HFF-Myc (cell line): ENCODE measurements at regions not wholly inside any gene's neighbourhood (a gene's known extent, or its start where the extent isn't known, plus 50 kb on each side); places are given as distances from the start of the nearest gene placed in this dataset.

Source experiments
- DNase-seq: peaks from one replicate; pipeline ENCODE4 v3.0.0-alpha.2; 2011; ENCODE audit warnings: low read depth; ENCODE audit errors: extremely low read depth
- H3K4me3 ChIP-seq: replicated peaks from 2 replicates; pipeline ENCODE4 v1.5.1; 2011; ENCODE audit warnings: low read depth, mild to moderate bottlenecking, control low read depth, low read length
- TF ChIP-seq, protein P1 (sequence below): IDR thresholded peaks from 2 replicates; pipeline ENCODE4 v1.5.1; 2012; ENCODE audit warnings: mild to moderate bottlenecking, low read depth, low read length, control low read depth; ENCODE audit errors: missing control alignments

DNA sequence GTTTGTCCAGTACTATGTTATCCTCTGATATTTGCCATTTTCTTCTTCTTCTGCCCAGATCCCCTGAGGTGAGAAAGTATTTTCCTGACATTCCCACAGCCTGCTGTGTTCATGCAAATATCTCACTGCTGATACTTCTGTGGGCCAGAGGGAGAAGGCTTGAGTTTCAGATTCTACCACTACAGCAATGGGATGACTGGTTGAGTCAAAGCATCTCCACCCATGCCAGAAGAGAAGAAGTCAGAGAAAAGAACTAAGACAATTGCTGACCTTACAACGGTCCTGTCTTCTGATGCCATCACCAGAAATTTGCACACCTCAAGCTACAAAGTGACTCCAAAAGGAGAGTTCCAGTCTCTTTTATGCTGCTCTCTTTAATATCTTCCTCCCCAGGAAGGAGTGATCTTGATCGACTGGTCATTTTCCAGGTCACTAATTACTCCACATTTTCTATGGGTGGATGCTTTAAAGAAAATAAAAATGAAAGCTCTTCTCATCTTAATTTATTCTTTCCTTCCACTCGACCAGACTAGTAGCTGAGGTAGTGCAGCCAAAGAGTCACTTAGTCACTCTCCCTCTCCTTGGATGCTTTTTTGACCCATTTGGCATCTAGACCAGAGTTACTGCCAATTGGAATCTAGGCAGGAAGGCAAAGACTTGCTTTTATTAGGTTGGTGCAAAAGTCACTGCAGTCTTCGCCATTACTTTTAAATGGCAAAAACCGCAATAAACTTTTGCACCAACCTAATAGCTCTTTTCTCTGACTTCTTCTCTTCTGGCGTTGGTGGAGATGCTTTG, 195.1 kb downstream of the PTPRC start:
- TF ChIP-seq, protein P1, sequence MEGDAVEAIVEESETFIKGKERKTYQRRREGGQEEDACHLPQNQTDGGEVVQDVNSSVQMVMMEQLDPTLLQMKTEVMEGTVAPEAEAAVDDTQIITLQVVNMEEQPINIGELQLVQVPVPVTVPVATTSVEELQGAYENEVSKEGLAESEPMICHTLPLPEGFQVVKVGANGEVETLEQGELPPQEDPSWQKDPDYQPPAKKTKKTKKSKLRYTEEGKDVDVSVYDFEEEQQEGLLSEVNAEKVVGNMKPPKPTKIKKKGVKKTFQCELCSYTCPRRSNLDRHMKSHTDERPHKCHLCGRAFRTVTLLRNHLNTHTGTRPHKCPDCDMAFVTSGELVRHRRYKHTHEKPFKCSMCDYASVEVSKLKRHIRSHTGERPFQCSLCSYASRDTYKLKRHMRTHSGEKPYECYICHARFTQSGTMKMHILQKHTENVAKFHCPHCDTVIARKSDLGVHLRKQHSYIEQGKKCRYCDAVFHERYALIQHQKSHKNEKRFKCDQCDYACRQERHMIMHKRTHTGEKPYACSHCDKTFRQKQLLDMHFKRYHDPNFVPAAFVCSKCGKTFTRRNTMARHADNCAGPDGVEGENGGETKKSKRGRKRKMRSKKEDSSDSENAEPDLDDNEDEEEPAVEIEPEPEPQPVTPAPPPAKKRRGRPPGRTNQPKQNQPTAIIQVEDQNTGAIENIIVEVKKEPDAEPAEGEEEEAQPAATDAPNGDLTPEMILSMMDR: no peak
- DNase-seq: no peak

DNA sequence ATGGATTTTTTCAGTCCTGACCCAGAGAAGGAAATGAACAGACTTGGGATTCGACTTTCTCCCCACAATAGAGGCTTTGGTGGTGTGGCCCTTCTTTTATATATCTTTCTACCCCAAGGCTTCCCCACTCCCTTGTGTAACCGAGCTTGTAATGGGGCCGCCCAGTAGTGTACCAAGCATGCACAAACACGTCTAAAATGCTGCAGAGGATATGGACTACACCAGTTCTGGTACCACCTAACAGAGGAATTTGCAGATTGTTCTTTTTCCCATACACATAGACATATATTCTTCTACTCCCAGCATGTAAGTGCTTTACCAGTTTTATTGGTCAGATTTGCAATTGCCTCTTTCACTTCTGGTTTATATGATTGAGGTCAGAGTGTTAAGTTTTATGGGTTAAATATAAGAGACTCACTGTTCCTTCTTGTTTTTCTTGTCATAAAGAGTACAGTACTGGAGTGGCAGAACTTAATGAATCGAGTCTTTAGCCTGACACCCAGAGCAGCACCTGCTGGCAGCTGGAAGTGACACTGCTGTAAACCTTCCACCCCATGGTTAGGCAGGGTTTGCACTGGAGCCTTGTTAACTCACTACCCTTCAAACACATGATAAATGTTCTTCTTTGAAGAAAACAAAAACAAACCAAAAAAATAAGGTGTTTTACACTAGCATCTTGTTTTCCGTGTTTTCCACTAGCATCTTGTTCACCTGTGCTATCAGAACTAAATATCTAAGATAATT, 198.6 kb downstream of the PTPRC start:
- H3K4me3 ChIP-seq: no peak overlapping the region
- TF ChIP-seq, protein P1: no peak
- DNase-seq: no peak

More for the DNA sequence above, 195.1 kb downstream of the PTPRC start:
- H3K4me3 ChIP-seq: no peak overlapping the region

DNA sequence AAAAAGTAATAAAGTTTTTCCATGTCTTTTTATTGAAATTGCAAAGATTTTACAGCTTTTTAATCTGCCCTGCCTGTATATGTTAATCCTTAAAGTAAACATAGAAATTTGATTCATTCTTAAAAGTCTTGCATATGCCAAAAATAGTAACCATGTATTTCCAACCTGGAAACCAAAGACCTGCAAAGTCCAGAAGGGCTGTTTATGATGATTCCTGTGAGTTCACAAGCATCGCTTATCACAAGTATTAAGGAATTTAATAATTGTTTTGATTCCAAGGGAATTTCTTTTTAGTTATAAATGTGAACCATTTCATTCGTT, 199.1 kb downstream of the PTPRC start:
- TF ChIP-seq, protein P1: no peak
- no peak for DNase-seq
- H3K4me3 ChIP-seq: no peak overlapping the region

DNA sequence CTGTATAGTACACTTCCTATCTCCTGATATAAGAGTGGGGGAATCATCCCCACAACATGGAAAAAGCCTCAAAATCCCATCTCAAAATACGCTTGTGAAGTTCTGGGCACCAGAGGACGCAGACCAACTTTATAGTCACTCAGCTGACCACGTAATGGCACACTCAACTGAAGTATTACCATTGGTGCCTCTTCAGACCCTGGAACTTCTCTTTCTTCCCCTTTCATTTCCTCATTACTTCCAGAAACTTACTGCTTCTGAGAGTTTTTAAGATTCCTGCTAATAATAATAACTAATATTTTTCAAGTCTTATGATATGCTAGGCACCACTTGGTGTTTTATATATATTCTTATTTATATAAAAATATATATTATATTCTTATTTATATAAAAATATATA, 202.6 kb downstream of the PTPRC start:
- DNase-seq: no peak
- TF ChIP-seq, protein P1: no peak
- no peak overlapping the region for H3K4me3 ChIP-seq

DNA sequence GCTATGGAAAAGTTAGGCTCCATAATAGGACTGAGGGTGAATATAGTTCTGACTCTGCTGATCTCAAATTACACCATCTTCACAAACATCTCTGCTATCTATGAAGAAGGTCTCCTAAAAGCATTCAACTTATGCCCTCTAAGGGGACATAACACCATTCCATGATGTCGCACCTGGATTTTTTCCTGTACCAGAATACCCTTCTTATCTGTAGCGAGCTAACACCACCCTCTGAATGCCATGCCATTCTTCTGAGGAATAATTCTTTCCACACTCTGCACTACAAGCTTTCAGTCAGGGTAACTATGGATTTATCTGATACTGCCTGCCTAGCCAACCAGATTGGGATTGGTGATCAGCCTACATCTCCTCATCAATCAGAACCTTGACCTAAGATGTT, 203.8 kb downstream of the PTPRC start:
- TF ChIP-seq, protein P1: no peak
- DNase-seq: no peak
- H3K4me3 ChIP-seq: no peak overlapping the region

DNA sequence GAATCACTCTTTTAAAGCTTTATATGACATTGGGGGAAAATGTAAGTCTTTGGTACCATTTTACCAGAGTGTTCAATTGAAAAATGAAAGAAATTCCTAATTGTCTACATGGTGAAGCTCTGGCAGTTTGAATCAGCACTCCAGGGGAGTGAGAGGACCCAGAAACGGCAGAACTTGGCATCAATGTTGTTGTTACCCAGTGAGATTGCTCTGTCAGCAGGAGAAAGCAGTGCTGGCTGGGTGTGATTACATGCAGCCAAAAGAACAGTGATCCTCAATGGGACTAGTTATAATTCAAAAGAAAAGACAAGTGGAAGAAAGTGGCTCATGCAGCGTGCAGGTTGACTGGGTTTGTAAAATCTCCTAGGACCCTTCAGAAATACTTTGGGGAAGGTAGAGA, 206.4 kb downstream of the PTPRC start:
- TF ChIP-seq, protein P1: no peak
- H3K4me3 ChIP-seq: no peak overlapping the region
- no peak for DNase-seq
